ENCODE measurements at regions not wholly inside any gene's neighbourhood (a gene's known extent, or its start where the extent isn't known, plus 50 kb on each side); places are given as distances from the start of the nearest gene placed in this dataset.

- TF ChIP-seq CTCF (IDR thresholded peaks at IDR 0.05) (no peak), POLR2A (IDR thresholded peaks at IDR 0.05) (no peak), POLR2AphosphoS5 (IDR thresholded peaks at IDR 0.05; ENCODE audit: insufficient read depth in 1 of 2, low read depth in 1 of 2) (no peak)
Measured at GRCh38 chr3:99322551-99322950, 315.8 kb upstream of the COL8A1 start.
